ENCODE measurements at regions not wholly inside any gene's neighbourhood (a gene's known extent, or its start where the extent isn't known, plus 50 kb on each side); places are given as distances from the start of the nearest gene placed in this dataset.
"Not testable (repeated sequence)": the region's sequence is repeated elsewhere in the genome, so short reads cannot be mapped to it uniquely, and the experiment has no call there.

GRCh38 chr10:109103278-109103677 lies 820.0 kb downstream of the XPNPEP1 start:
- DNase-seq (ENCODE audit: low read depth in 3 of 3), result no peak

- DNase-seq (ENCODE audit: low read depth in 3 of 3), result no peak
These were observed 833.5 kb downstream of the XPNPEP1 start for GRCh38 chr10:109089779-109090178.

GRCh38 chr10:109071539-109071938 lies 851.8 kb downstream of the XPNPEP1 start:
- DNase-seq (ENCODE audit: low read depth in 3 of 3), result no peak

GRCh38 chr10:109070492-109070891 lies 852.8 kb downstream of the XPNPEP1 start:
- DNase-seq (ENCODE audit: low read depth in 3 of 3), result no peak

- no peak for DNase-seq (ENCODE audit: low read depth in 3 of 3)
These were observed 856.3 kb downstream of the XPNPEP1 start for GRCh38 chr10:109067031-109067430.

- DNase-seq (ENCODE audit: low read depth in 3 of 3), result no peak
These were observed 857.5 kb downstream of the XPNPEP1 start for GRCh38 chr10:109065821-109066220.

GRCh38 chr10:109062371-109062770 lies 860.9 kb downstream of the XPNPEP1 start:
- no peak for DNase-seq (ENCODE audit: low read depth in 3 of 3)

- no peak for DNase-seq (ENCODE audit: low read depth in 3 of 3)
These were observed 868.1 kb downstream of the XPNPEP1 start for GRCh38 chr10:109055243-109055642.

GRCh38 chr10:109047856-109048255 lies 875.5 kb downstream of the XPNPEP1 start:
- no peak for DNase-seq (ENCODE audit: low read depth in 3 of 3)

GRCh38 chr10:109046427-109046826 lies 876.9 kb downstream of the XPNPEP1 start:
- not testable (repeated sequence) for DNase-seq (ENCODE audit: low read depth in 3 of 3)

GRCh38 chr10:109040622-109041021 lies 882.7 kb downstream of the XPNPEP1 start:
- no peak for DNase-seq (ENCODE audit: low read depth in 3 of 3)

GRCh38 chr10:109037978-109038377 lies 885.3 kb downstream of the XPNPEP1 start:
- no peak for DNase-seq (ENCODE audit: low read depth in 3 of 3)

GRCh38 chr10:109030581-109031210 lies 892.6 kb downstream of the XPNPEP1 start:
- no peak for DNase-seq (ENCODE audit: low read depth in 3 of 3)

GRCh38 chr10:109029870-109030269 lies 893.4 kb downstream of the XPNPEP1 start:
- no peak for DNase-seq (ENCODE audit: low read depth in 3 of 3)

GRCh38 chr10:109027534-109028185 lies 895.7 kb downstream of the XPNPEP1 start:
- no peak for DNase-seq (ENCODE audit: low read depth in 3 of 3)

GRCh38 chr10:109025172-109025571 lies 898.1 kb downstream of the XPNPEP1 start:
- DNase-seq (ENCODE audit: low read depth in 3 of 3), result no peak

- DNase-seq (ENCODE audit: low read depth in 3 of 3), result no peak
These were observed 900.8 kb downstream of the XPNPEP1 start for GRCh38 chr10:109022417-109023049.

- no peak for DNase-seq (ENCODE audit: low read depth in 3 of 3)
These were observed 904.3 kb downstream of the XPNPEP1 start for GRCh38 chr10:109019001-109019424.

GRCh38 chr10:109007514-109007913 lies 915.8 kb downstream of the XPNPEP1 start:
- DNase-seq (ENCODE audit: low read depth in 3 of 3), result no peak

GRCh38 chr10:108990441-108990840 lies 932.9 kb downstream of the XPNPEP1 start:
- no peak for DNase-seq (ENCODE audit: low read depth in 3 of 3)

- no peak for DNase-seq (ENCODE audit: low read depth in 3 of 3)
These were observed 933.3 kb downstream of the XPNPEP1 start for GRCh38 chr10:108989976-108990375.

- no peak for DNase-seq (ENCODE audit: low read depth in 3 of 3)
These were observed 941.2 kb downstream of the XPNPEP1 start for GRCh38 chr10:108982159-108982558.

GRCh38 chr10:108980869-108981268 lies 942.4 kb downstream of the XPNPEP1 start:
- no peak for DNase-seq (ENCODE audit: low read depth in 3 of 3)

Data from stimulated activated CD4-positive, alpha-beta T cell treated with anti-CD3 and anti-CD28 coated beads, TNF-alpha, amount 100 ng/mL, for 24 hours (primary cell).